ENCODE measurements at regions not wholly inside any gene's neighbourhood (a gene's known extent, or its start where the extent isn't known, plus 50 kb on each side); places are given as distances from the start of the nearest gene placed in this dataset.

DNA sequence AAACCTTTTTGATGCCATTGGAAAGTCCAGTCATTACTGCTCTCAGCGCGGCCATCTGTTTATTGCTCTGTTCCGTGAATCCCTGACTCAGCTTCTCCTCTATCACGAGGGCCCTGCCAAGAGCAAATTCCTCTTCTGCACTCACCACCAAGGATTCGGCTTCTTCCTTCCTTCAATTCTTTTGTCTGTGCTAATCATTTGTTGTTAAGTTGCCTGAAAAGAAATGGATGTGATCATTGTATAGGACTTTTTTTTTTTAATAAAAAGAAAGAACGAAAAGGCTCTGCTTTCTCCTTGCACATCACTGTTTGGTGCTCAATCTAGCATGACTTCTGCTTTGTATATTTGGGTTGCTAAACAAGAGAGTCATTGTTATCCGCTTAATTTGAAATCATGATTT, 128.7 kb upstream of the PIK3R1 start:
- TF ChIP-seq CTCF (IDR thresholded peaks at IDR 0.05) = no peak
- no peak for TF ChIP-seq POLR2A (IDR thresholded peaks at IDR 0.05)

All from vagina (tissue), 2 donors.